Activated CD4-positive, alpha-beta T cell treated with anti-CD3 and anti-CD28 coated beads, Interleukin-2, amount 10 ng/mL, durations not matched to agents 7 days and 5 days (primary cell): ENCODE measurements at regions not wholly inside any gene's neighbourhood (a gene's known extent, or its start where the extent isn't known, plus 50 kb on each side); places are given as distances from the start of the nearest gene placed in this dataset.
"Not testable (repeated sequence)": the region's sequence is repeated elsewhere in the genome, so short reads cannot be mapped to it uniquely, and the experiment has no call there.

ENCODE experiments used
- CTCF ChIA-PET: fragments of 350-600 bp; sonication (Branson Sonifier 250); formaldehyde crosslinking; loops from one replicate; lab custom pipeline; 2021; ENCODE audit warnings: antibody characterized with exemption; lab: Charles Lee
- POLR2A ChIA-PET: fragments of 350-600 bp; sonication (Branson Sonifier 250); formaldehyde crosslinking; loops from one replicate; lab custom pipeline; 2021; ENCODE audit warnings: antibody characterized with exemption; lab: Charles Lee
- DNase-seq: peaks from one replicate; pipeline ENCODE4 v3.0.0-alpha.2; 2020
- H3K27ac Mint-ChIP-seq: one replicate; pipeline ENCODE4 v1.8.0; 2021; ENCODE audit warnings: mild to moderate bottlenecking, moderate library complexity, mixed read lengths
- H3K27me3 Mint-ChIP-seq: one replicate; pipeline ENCODE4 v1.8.0; 2021; ENCODE audit warnings: mixed read lengths
- H3K36me3 Mint-ChIP-seq: one replicate; pipeline ENCODE4 v1.8.0; 2021; ENCODE audit warnings: low read depth, mixed read lengths
- H3K4me1 Mint-ChIP-seq: one replicate; pipeline ENCODE4 v1.8.0; 2021; ENCODE audit warnings: mixed read lengths
- H3K4me3 Mint-ChIP-seq: one replicate; pipeline ENCODE4 v1.8.0; 2021; ENCODE audit warnings: mild to moderate bottlenecking, moderate library complexity, mixed read lengths
- H3K9me3 Mint-ChIP-seq: one replicate; pipeline ENCODE4 v1.8.0; 2021; ENCODE audit warnings: mixed read lengths

- POLR2A ChIA-PET, H3K4me3 Mint-ChIP-seq, H3K36me3 Mint-ChIP-seq, H3K4me1 Mint-ChIP-seq, DNase-seq, H3K27ac Mint-ChIP-seq, CTCF ChIA-PET, H3K27me3 Mint-ChIP-seq, H3K9me3 Mint-ChIP-seq: not testable (repeated sequence)
These were observed 954.6 kb upstream of the COX7C start for GRCh38 chr5:85662969-85663707.

GRCh38 chr5:85663708-85664031, 954.1 kb upstream of the COX7C start:
- POLR2A ChIA-PET, result no interaction called here
- Mint-ChIP-seq H3K27me3 (no peaks in the 10 kb centered on the region), H3K4me1 (no peaks in the 10 kb centered on the region), H3K4me3 (no peak overlapping the region), H3K36me3 (no peaks in the 10 kb centered on the region), H3K9me3 (peaks cover 2% of the 10 kb centered on the region), H3K27ac (no peak overlapping the region)
- DNase-seq, result no peak
- CTCF ChIA-PET, result no interaction called here

DNA sequence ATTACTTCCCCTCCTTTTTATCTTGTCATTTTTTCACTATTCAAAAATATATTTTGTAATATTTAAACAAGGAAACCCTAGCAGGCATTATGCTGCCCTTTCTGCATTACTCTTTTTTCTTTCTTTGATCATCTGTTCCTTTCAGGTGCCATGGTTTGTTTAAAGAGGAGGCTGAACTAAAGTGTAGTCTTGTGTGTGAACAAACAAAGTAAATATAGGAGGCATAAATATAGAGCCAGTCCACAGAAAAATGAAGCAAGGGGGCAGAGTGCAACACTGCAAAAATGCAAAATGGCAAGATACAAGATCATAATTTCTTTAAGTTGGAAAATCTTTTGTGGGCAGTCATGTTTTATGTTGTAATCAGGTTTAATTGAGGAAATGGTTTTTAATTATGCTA, 947.3 kb upstream of the COX7C start:
- peaks cover 2% of the 10 kb centered on the region for H3K9me3 Mint-ChIP-seq
- H3K4me1 Mint-ChIP-seq, result no peaks in the 10 kb centered on the region
- no peak overlapping the region for H3K27ac Mint-ChIP-seq
- no peaks in the 10 kb centered on the region for H3K36me3 Mint-ChIP-seq
- H3K4me3 Mint-ChIP-seq, result no peak overlapping the region
- no peak for DNase-seq
- ChIA-PET CTCF (no interaction called here), POLR2A (no interaction called here)
- no peaks in the 10 kb centered on the region for H3K27me3 Mint-ChIP-seq

DNA sequence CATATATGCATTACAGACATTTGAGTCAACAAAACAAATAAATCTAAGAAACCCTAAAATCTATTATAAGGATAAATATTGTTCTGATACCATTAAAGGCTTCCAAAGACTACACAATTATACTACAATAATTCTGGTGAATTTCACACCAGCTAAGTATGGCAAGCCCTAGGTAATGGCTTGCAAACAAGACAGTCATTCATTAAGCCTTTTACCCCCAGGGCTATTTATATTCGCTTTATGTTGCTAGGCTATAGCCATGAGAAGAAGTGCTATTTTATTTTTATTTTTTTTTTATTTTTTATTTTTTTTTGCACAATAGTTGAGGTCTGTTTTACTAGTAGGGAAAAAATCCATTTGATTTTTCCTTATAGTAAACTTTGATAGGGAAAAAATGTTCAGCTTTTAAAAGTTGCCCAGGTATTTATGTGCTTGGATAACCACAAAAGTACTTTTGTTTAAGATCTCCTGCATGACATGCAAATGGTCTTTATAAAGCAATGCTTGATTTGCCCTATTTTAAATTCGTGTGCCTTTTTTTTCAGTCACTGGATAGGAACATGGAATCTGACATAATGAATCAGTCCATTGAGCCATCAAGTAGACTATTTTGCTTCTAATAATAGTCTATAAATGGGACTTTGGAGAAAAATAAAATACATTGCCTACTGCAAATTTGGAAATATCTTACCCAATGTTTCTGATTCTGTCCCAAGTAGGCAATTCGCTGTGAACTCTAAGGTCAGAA, 946.3 kb upstream of the COX7C start:
- Mint-ChIP-seq H3K36me3 (no peaks in the 10 kb centered on the region), H3K4me1 (no peaks in the 10 kb centered on the region), H3K27me3 (no peaks in the 10 kb centered on the region), H3K9me3 (peaks cover 2% of the 10 kb centered on the region), H3K27ac (no peak overlapping the region), H3K4me3 (no peak overlapping the region)
- CTCF ChIA-PET, result no interaction called here
- no peak for DNase-seq
- POLR2A ChIA-PET, result no interaction called here

DNA sequence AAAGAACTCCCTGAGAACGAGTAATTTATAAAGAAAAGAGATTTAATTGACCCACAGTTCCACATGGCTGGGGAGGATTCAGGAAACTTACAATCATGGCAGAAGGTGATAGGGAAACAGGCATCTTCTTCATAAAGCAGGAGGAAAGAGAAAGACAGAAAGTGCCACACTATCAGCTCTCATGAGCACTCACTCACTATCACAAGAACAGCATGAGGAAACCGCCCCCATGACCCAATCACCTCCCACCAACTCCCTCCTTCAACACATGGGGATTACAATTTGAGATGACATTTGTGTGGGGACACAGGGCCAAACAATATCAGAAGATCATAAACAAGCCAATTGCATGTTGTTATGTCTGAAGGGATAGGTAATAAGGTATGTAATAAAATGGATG, 935.9 kb upstream of the COX7C start:
- no peak overlapping the region for H3K4me3 Mint-ChIP-seq
- H3K27me3 Mint-ChIP-seq, result no peaks in the 10 kb centered on the region
- no peaks in the 10 kb centered on the region for H3K4me1 Mint-ChIP-seq
- H3K9me3 Mint-ChIP-seq, result no peaks in the 10 kb centered on the region
- ChIA-PET POLR2A (no interaction called here), CTCF (no interaction called here)
- no peak for DNase-seq
- no peaks in the 10 kb centered on the region for H3K36me3 Mint-ChIP-seq
- H3K27ac Mint-ChIP-seq, result no peak overlapping the region

DNA sequence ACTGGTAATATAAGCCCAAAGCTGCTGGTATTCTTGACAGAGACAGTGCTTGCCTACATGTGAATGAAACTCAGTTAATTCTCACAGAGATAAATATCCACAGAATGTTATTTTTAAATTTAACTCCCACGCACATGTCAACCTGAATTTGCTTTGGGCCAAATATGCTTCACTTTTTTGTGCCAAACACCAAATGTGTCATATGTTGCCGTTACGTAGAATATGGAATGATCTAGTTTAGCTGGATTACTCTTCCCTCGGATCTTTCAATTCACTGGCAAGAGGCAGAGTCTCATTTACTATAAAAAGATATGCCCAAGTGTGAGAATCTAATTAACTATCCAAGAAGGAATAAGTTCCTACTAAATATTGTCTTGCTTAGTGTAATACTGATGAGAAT, 933.4 kb upstream of the COX7C start:
- no peaks in the 10 kb centered on the region for H3K9me3 Mint-ChIP-seq

GRCh38 chr5:85703296-85703695, 914.4 kb upstream of the COX7C start:
- Mint-ChIP-seq H3K27ac (no peak overlapping the region), H3K4me1 (no peaks in the 10 kb centered on the region), H3K4me3 (no peak overlapping the region), H3K27me3 (no peaks in the 10 kb centered on the region), H3K36me3 (no peaks in the 10 kb centered on the region), H3K9me3 (no peaks in the 10 kb centered on the region)
- POLR2A ChIA-PET, result no interaction called here
- DNase-seq, result no peak
- CTCF ChIA-PET, result no interaction called here

More for the DNA sequence above, 933.4 kb upstream of the COX7C start:
- ChIA-PET CTCF (no interaction called here), POLR2A (no interaction called here)
- Mint-ChIP-seq H3K27me3 (no peaks in the 10 kb centered on the region), H3K36me3 (no peaks in the 10 kb centered on the region), H3K27ac (no peak overlapping the region), H3K4me3 (no peak overlapping the region), H3K4me1 (no peaks in the 10 kb centered on the region)
- no peak for DNase-seq

DNA sequence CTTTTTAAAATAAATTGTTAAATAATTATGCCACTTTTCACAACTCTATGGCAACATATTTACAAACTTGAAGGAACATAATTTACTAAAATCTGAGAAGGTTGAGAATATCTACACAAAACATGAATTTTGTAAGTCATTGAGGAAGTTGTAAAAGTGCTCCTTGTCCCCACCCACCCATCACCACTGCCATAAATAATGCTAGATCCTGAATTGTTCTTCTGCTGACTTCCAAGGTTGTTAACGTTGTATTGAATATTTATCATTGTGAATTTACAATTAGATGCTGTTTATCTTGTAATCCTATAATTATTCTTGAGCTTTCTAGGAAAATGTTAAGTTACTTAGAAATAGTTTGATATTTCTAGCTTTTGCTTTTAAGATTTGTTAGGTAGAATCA, 908.0 kb upstream of the COX7C start:
- H3K4me3 Mint-ChIP-seq, result no peak overlapping the region
- peaks cover 2% of the 10 kb centered on the region for H3K9me3 Mint-ChIP-seq
- ChIA-PET POLR2A (no interaction called here), CTCF (no interaction called here)
- H3K4me1 Mint-ChIP-seq, result no peaks in the 10 kb centered on the region
- H3K27me3 Mint-ChIP-seq, result no peaks in the 10 kb centered on the region
- no peaks in the 10 kb centered on the region for H3K36me3 Mint-ChIP-seq
- H3K27ac Mint-ChIP-seq, result no peak overlapping the region
- no peak for DNase-seq

GRCh38 chr5:85716344-85717202, 901.2 kb upstream of the COX7C start:
- Mint-ChIP-seq H3K27ac (no peak overlapping the region), H3K27me3 (no peaks in the 10 kb centered on the region), H3K4me3 (no peak overlapping the region), H3K36me3 (no peaks in the 10 kb centered on the region), H3K4me1 (no peaks in the 10 kb centered on the region), H3K9me3 (no peaks in the 10 kb centered on the region)
- CTCF ChIA-PET, result no interaction called here
- POLR2A ChIA-PET, result no interaction called here
- DNase-seq, result no peak

- H3K27me3 Mint-ChIP-seq, result no peaks in the 10 kb centered on the region
- no peaks in the 10 kb centered on the region for H3K4me1 Mint-ChIP-seq
- no peak for DNase-seq
- H3K27ac Mint-ChIP-seq, result no peak overlapping the region
- ChIA-PET POLR2A (no interaction called here), CTCF (no interaction called here)
- no peaks in the 10 kb centered on the region for H3K36me3 Mint-ChIP-seq
- no peak overlapping the region for H3K4me3 Mint-ChIP-seq
- no peaks in the 10 kb centered on the region for H3K9me3 Mint-ChIP-seq
These were observed 900.6 kb upstream of the COX7C start for GRCh38 chr5:85717203-85717563.

DNA sequence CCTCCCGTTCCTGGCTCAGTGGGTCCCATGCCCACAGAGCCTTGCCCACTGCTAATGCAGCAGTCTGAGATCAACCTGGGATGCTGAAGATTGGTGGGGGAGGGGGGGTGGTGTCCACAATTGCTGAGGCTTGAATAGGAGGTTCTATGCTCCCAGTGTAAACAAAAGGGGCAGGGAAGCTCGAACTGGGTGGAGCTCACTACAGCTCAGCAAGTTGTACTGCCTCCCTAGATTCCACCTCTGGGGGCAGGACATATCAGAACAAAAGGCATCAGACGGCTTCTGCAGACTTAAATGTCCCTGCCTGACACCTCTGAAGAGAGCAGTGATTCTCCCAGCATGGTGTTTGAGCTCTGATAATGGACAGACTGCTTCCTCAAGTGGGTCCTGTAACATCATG, 885.6 kb upstream of the COX7C start:
- no peak for DNase-seq
- CTCF ChIA-PET, result no interaction called here
- Mint-ChIP-seq H3K4me3 (no peak overlapping the region), H3K27ac (no peak overlapping the region), H3K27me3 (no peaks in the 10 kb centered on the region), H3K36me3 (no peaks in the 10 kb centered on the region), H3K4me1 (no peaks in the 10 kb centered on the region), H3K9me3 (no peaks in the 10 kb centered on the region)
- POLR2A ChIA-PET, result no interaction called here

GRCh38 chr5:85741972-85742371, 875.8 kb upstream of the COX7C start:
- H3K4me3 Mint-ChIP-seq, result no peak overlapping the region
- no peak overlapping the region for H3K27ac Mint-ChIP-seq
- no peaks in the 10 kb centered on the region for H3K36me3 Mint-ChIP-seq
- POLR2A ChIA-PET, result no interaction called here
- CTCF ChIA-PET, result no interaction called here
- no peaks in the 10 kb centered on the region for H3K9me3 Mint-ChIP-seq
- no peaks in the 10 kb centered on the region for H3K27me3 Mint-ChIP-seq
- no peaks in the 10 kb centered on the region for H3K4me1 Mint-ChIP-seq
- DNase-seq, result no peak

DNA sequence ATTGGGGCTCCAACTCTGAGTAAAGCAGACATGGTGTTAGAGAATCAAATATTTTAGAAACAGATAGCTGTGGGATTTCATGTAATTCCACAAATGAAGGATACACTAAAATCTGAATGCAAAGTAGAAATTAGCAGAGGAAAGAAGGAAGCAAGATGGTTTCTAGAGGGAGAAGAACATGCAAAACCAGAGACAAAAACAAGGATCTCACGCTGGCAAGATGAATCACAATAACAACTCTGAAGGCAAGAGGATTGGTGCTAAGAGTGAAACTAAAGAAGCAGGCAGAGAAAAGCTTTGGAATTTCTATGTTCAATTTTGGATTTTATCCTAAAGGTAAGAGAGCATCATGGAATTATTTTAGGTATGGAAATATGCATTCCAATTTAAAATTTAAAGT, 857.2 kb upstream of the COX7C start:
- no peaks in the 10 kb centered on the region for H3K36me3 Mint-ChIP-seq
- no peak for DNase-seq
- no peak overlapping the region for H3K27ac Mint-ChIP-seq
- CTCF ChIA-PET, result interaction anchor here (0.7 kb wide), 1 partner anchor 16 kb away, joined by 3 read pairs; no protein-coding TSS in a partner anchor
- POLR2A ChIA-PET, result no interaction called here
- no peak overlapping the region for H3K4me3 Mint-ChIP-seq
- no peaks in the 10 kb centered on the region for H3K27me3 Mint-ChIP-seq
- no peaks in the 10 kb centered on the region for H3K4me1 Mint-ChIP-seq
- no peaks in the 10 kb centered on the region for H3K9me3 Mint-ChIP-seq
